Heart left ventricle (tissue), 13 donors: ENCODE measurements at regions not wholly inside any gene's neighbourhood (a gene's known extent, or its start where the extent isn't known, plus 50 kb on each side); places are given as distances from the start of the nearest gene placed in this dataset.

Experiments
- CTCF ChIP-seq, 12 donors: fragments of 200-600 bp; sonication (generic) in 4 of 12; IDR thresholded peaks; one replicate each; pipeline versions ENCODE4 v1.5.0 to v1.8.0; 2018 to 2022; ENCODE audit warnings: antibody characterized with exemption in 12 of 12, mild to moderate bottlenecking in 5 of 12
- POLR2A ChIP-seq, 2 donors: fragments of 450-650 bp; IDR thresholded peaks; one replicate each; pipeline ENCODE4 v1.6.1; 2017; ENCODE audit warnings: antibody characterized with exemption in 2 of 2, mild to moderate bottlenecking in 2 of 2, moderate library complexity in 2 of 2
- donor health status: ischemic (EF 13 %, LVEDD 7.1; RV severe dilation, severe dysfunction).
- donor health status: DM: no; HTN: yes; CAD: no.
- donor health status: DM: no; HTN: no; CAD: no.
- donor health status: ischemic (EF 25% LVEDD 6.9; RV normal size, moderate dysfunction).
- donor health status: ischemic (EF 25% LVEDD 5.7; RV mildly dilated, moderate dysfunction).
- donor health status: ischemic (EF 35%, LVEDD 5.7; RV mildly dilated, moderate dysfunction).
- donor health status: nonischemic (EF 11% LVEDD 7.7; RV severe dilation, severe dysfunction).
- donor health status: DM: yes; HTN: yes; CAD: no.
- donor health status: PGD.
- donor health status: ischemic (EF 29% LVEDD 5.4; RV normal size, mild dysfunction).
- donor health status: nonischemic (EF 23%, LVEDD 6.1; RV moderate dilation, normal function).

- TF ChIP-seq POLR2A (IDR thresholded peaks at IDR 0.05) (no peak), CTCF (IDR thresholded peaks at IDR 0.05) (no peak)
Measured at GRCh38 chr11:128215238-128215882, 372.0 kb downstream of the ETS1 start.
